ENCODE measurements at regions not wholly inside any gene's neighbourhood (a gene's known extent, or its start where the extent isn't known, plus 50 kb on each side); places are given as distances from the start of the nearest gene placed in this dataset.

- no peak for DNase-seq (ENCODE audit: low read depth, low spot score)
Observed at GRCh38 chr6:98605705-98606104, 228.7 kb upstream of the POU3F2 start.

- no peak for DNase-seq (ENCODE audit: low read depth, low spot score)
Observed at GRCh38 chr6:98627129-98627775, 207.1 kb upstream of the POU3F2 start.

GRCh38 chr6:98633886-98634285 is 200.5 kb upstream of the POU3F2 start:
- DNase-seq (ENCODE audit: low read depth, low spot score): no peak

GRCh38 chr6:98634569-98634968 is 199.8 kb upstream of the POU3F2 start:
- DNase-seq (ENCODE audit: low read depth, low spot score): no peak

- DNase-seq (ENCODE audit: low read depth, low spot score): no peak
Observed at GRCh38 chr6:98635191-98635590, 199.2 kb upstream of the POU3F2 start.

- no peak for DNase-seq (ENCODE audit: low read depth, low spot score)
Observed at GRCh38 chr6:98636941-98637340, 197.4 kb upstream of the POU3F2 start.

- DNase-seq (ENCODE audit: low read depth, low spot score): no peak
Observed at GRCh38 chr6:98639089-98639635, 195.2 kb upstream of the POU3F2 start.

GRCh38 chr6:98640366-98640765 is 194.0 kb upstream of the POU3F2 start:
- no peak for DNase-seq (ENCODE audit: low read depth, low spot score)

GRCh38 chr6:98641949-98642719 is 192.2 kb upstream of the POU3F2 start:
- DNase-seq (ENCODE audit: low read depth, low spot score): no peak

- DNase-seq (ENCODE audit: low read depth, low spot score): no peak
Observed at GRCh38 chr6:98644063-98644462, 190.3 kb upstream of the POU3F2 start.

- DNase-seq (ENCODE audit: low read depth, low spot score): no peak
Observed at GRCh38 chr6:98648211-98648914, 186.0 kb upstream of the POU3F2 start.

- DNase-seq (ENCODE audit: low read depth, low spot score): no peak
Observed at GRCh38 chr6:98650941-98651340, 183.4 kb upstream of the POU3F2 start.

GRCh38 chr6:98653179-98653578 is 181.2 kb upstream of the POU3F2 start:
- DNase-seq (ENCODE audit: low read depth, low spot score): no peak

GRCh38 chr6:98657764-98658163 is 176.6 kb upstream of the POU3F2 start:
- peak; percentile 1 for DNase-seq (ENCODE audit: low read depth, low spot score)

GRCh38 chr6:98669371-98669770 is 165.0 kb upstream of the POU3F2 start:
- no peak for DNase-seq (ENCODE audit: low read depth, low spot score)

GRCh38 chr6:98670045-98670746 is 164.2 kb upstream of the POU3F2 start:
- DNase-seq (ENCODE audit: low read depth, low spot score): no peak

GRCh38 chr6:98672681-98673475 is 161.5 kb upstream of the POU3F2 start:
- no peak for DNase-seq (ENCODE audit: low read depth, low spot score)

- no peak for DNase-seq (ENCODE audit: low read depth, low spot score)
Observed at GRCh38 chr6:98678481-98678880, 155.9 kb upstream of the POU3F2 start.

- no peak for DNase-seq (ENCODE audit: low read depth, low spot score)
Observed at GRCh38 chr6:98686008-98686601, 148.3 kb upstream of the POU3F2 start.

GRCh38 chr6:98687752-98688151 is 146.6 kb upstream of the POU3F2 start:
- DNase-seq (ENCODE audit: low read depth, low spot score): no peak

All from smooth muscle cell of the brain vasculature (primary cell).